KMS-11 (cell line): ENCODE measurements at regions not wholly inside any gene's neighbourhood (a gene's known extent, or its start where the extent isn't known, plus 50 kb on each side); places are given as distances from the start of the nearest gene placed in this dataset.

Source experiments
- H2AFZ ChIP-seq: fragments of 200-600 bp; sonication (generic); 2 replicates; pipeline ENCODE4 v1.6.1; 2016; ENCODE audit warnings: antibody characterized with exemption, mixed run types, low read depth
- H3K27ac ChIP-seq: fragments of 200-600 bp; sonication (generic); 2 replicates; pipeline ENCODE4 v1.6.1; 2016; ENCODE audit warnings: mild to moderate bottlenecking, mixed run types
- H3K27me3 ChIP-seq: fragments of 200-600 bp; sonication (generic); 2 replicates; pipeline ENCODE4 v1.6.1; 2017; ENCODE audit warnings: mild to moderate bottlenecking, low read depth, mixed run types, moderate library complexity; ENCODE audit not compliant: insufficient read depth
- H3K36me3 ChIP-seq: fragments of 200-600 bp; sonication (generic); 2 replicates; pipeline ENCODE4 v1.6.1; 2017; ENCODE audit warnings: mild to moderate bottlenecking, mixed run types; ENCODE audit not compliant: insufficient read depth
- H3K4me1 ChIP-seq: fragments of 200-600 bp; sonication (generic); 2 replicates; pipeline ENCODE4 v1.6.1; 2016; ENCODE audit warnings: mild to moderate bottlenecking, low read depth, mixed run types; ENCODE audit not compliant: poor library complexity, severe bottlenecking
- H3K4me2 ChIP-seq: fragments of 200-600 bp; sonication (generic); 2 replicates; pipeline ENCODE4 v1.7.0; 2016; ENCODE audit warnings: mild to moderate bottlenecking, mixed run types
- H3K4me3 ChIP-seq: fragments of 200-600 bp; sonication (generic); IDR thresholded peaks from 2 replicates; pipeline ENCODE4 v1.6.1; 2017; ENCODE audit warnings: low read depth, low read length, mixed read lengths; ENCODE audit not compliant: insufficient read depth
- H3K79me2 ChIP-seq: fragments of 200-600 bp; sonication (generic); 2 replicates; pipeline ENCODE4 v1.6.1; 2016; ENCODE audit warnings: low read depth, mixed run types; ENCODE audit not compliant: insufficient read depth
- H3K9ac ChIP-seq: fragments of 200-600 bp; sonication (generic); 2 replicates; pipeline ENCODE4 v1.6.1; 2016; ENCODE audit warnings: mild to moderate bottlenecking, mixed run types
- H4K20me1 ChIP-seq: fragments of 200-600 bp; sonication (generic); 2 replicates; pipeline ENCODE4 v1.6.1; 2016; ENCODE audit warnings: mild to moderate bottlenecking, mixed run types; ENCODE audit not compliant: insufficient read depth
- CTCF ChIP-seq: fragments of 200-600 bp; sonication (generic); conservative IDR thresholded peaks from 2 replicates; pipeline ENCODE4 v1.6.1; 2017; ENCODE audit warnings: low read depth, mild to moderate bottlenecking, antibody characterized with exemption, low read length, moderate library complexity, mixed read lengths

- H3K27me3 ChIP-seq = no peaks in the 10 kb centered on the region
- no peak overlapping the region for H2AFZ ChIP-seq
- no peaks in the 10 kb centered on the region for H3K79me2 ChIP-seq
- H3K27ac ChIP-seq = no peak overlapping the region
- H3K4me1 ChIP-seq = no peaks in the 10 kb centered on the region
- H3K9ac ChIP-seq = no peak overlapping the region
- no peaks in the 10 kb centered on the region for H4K20me1 ChIP-seq
- H3K36me3 ChIP-seq = no peaks in the 10 kb centered on the region
- no peak for TF ChIP-seq CTCF
- H3K4me2 ChIP-seq = no peak overlapping the region
- H3K4me3 ChIP-seq = no peak overlapping the region
Observed at GRCh38 chr11:19589567-19590260, 122.9 kb upstream of the NAV2 start.

GRCh38 chr11:19587979-19588378 is 124.7 kb upstream of the NAV2 start:
- TF ChIP-seq CTCF = no peak

GRCh38 chr11:19580646-19581045 is 132.0 kb upstream of the NAV2 start:
- no peak for TF ChIP-seq CTCF
- H3K4me2 ChIP-seq = no peak overlapping the region
- no peaks in the 10 kb centered on the region for H4K20me1 ChIP-seq
- H3K27ac ChIP-seq = no peak overlapping the region
- no peaks in the 10 kb centered on the region for H3K27me3 ChIP-seq
- no peaks in the 10 kb centered on the region for H3K36me3 ChIP-seq
- H3K4me1 ChIP-seq = no peaks in the 10 kb centered on the region
- no peak overlapping the region for H3K4me3 ChIP-seq
- H3K9ac ChIP-seq = no peak overlapping the region
- no peaks in the 10 kb centered on the region for H3K79me2 ChIP-seq
- H2AFZ ChIP-seq = no peak overlapping the region

More at GRCh38 chr11:19587979-19588378, 124.7 kb upstream of the NAV2 start:
- Histone ChIP-seq H3K4me2 (no peak overlapping the region), H3K27me3 (no peaks in the 10 kb centered on the region), H3K9ac (no peak overlapping the region), H4K20me1 (no peaks in the 10 kb centered on the region), H3K4me1 (no peaks in the 10 kb centered on the region), H3K36me3 (no peaks in the 10 kb centered on the region), H3K79me2 (no peaks in the 10 kb centered on the region), H2AFZ (no peak overlapping the region), H3K27ac (no peak overlapping the region), H3K4me3 (no peak overlapping the region)

GRCh38 chr11:19579957-19580356 is 132.7 kb upstream of the NAV2 start:
- Histone ChIP-seq H3K9ac (no peak overlapping the region), H3K4me3 (no peak overlapping the region), H3K27me3 (no peaks in the 10 kb centered on the region), H4K20me1 (no peaks in the 10 kb centered on the region), H3K4me2 (no peak overlapping the region), H3K4me1 (no peaks in the 10 kb centered on the region), H3K79me2 (no peaks in the 10 kb centered on the region), H3K36me3 (no peaks in the 10 kb centered on the region), H3K27ac (no peak overlapping the region), H2AFZ (no peak overlapping the region)
- no peak for TF ChIP-seq CTCF
